SH-SY5Y (cell line): ENCODE measurements at regions not wholly inside any gene's neighbourhood (a gene's known extent, or its start where the extent isn't known, plus 50 kb on each side); places are given as distances from the start of the nearest gene placed in this dataset.

Experiments
- GATA2 ChIP-seq: IDR thresholded peaks from 2 replicates; pipeline ENCODE4 v1.6.1; 2011; ENCODE audit warnings: mild to moderate bottlenecking, low read depth, low read length
- GATA3 ChIP-seq: IDR thresholded peaks from 2 replicates; pipeline ENCODE4 v1.6.1; 2011; ENCODE audit warnings: low read depth, mild to moderate bottlenecking, low read length, moderate library complexity

DNA sequence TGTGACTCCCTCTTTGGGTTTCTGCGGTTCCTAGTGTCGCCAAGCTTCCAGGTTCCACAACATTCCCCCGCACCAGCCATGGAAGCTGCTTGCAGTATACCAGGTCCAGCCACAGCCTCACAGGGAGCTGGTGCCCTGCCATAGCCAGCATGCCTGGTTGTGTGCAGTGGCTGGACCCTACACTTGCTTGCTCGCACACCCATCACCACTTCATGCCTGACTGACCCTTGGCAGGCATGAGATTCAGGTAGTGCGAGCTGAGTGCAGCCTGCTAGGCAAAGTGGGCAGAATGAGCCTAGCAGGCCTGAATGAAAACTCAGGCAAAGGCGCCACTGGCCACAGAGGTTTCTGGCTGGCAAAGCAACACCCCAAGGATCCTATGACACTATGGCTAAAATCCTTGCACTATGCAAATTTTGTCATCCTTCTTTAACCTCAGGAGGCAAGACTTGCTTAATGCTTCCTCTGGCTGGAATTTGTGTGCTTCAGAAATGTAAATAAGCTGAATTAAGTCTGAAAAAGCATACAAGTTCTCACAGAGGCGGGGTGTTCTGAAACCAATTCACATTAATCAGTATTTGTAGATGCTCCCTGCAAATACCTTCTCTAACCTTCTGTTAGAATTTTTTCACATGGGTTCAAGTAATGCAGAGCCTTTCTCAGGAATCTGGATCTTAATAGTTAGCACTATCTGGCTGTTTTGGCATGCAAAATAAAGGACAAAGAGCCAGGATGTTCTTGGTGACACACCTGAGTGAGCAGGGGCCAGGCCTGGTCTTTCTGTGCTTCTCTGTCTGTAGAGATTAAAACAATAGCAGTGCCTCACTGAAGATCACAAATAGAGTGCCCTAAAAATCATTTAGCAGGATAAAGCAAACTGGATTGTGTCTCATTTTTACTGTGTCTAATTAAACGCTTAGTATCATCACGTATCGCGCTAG, 256.9 kb downstream of the GPATCH2 start:
- TF ChIP-seq GATA2: no peak
- no peak for TF ChIP-seq GATA3
